ENCODE measurements at regions not wholly inside any gene's neighbourhood (a gene's known extent, or its start where the extent isn't known, plus 50 kb on each side); places are given as distances from the start of the nearest gene placed in this dataset.

- POLR2A ChIA-PET, result no interaction called here
- ATAC-seq (no peak), DNase-seq (ENCODE audit: low read depth, low spot score) (no peak)
- Histone ChIP-seq H3K79me2 (ENCODE audit: insufficient read depth, low read length) (no peaks in the 10 kb centered on the region), H2AFZ (ENCODE audit: low read depth, low read length, poor library complexity, severe bottlenecking) (no peak overlapping the region), H3K4me1 (ENCODE audit: control insufficient read depth in 1 of 2, insufficient read depth in 2 of 2, low read length in 2 of 2) (no peaks in the 10 kb centered on the region), H3K9me2 (ENCODE audit: insufficient read depth) (no peaks in the 10 kb centered on the region), H3K4me2 (ENCODE audit: low read length) (no peak overlapping the region), H3K4me3 (replicated peaks in 1 of 2; ENCODE audit: low read depth in 1 of 2, low read length in 2 of 2) (no peak overlapping the region), H4K20me1 (ENCODE audit: insufficient read depth) (no peaks in the 10 kb centered on the region), H3K27ac (ENCODE audit: low read depth, low read length) (no peak overlapping the region), H3K9me3 (ENCODE audit: control insufficient read depth in 1 of 2, insufficient read depth in 1 of 2, low read depth in 1 of 2, low read length in 2 of 2) (no peaks in the 10 kb centered on the region), H3K36me3 (ENCODE audit: control insufficient read depth in 1 of 2, insufficient read depth in 2 of 2, low read length in 2 of 2) (no peaks in the 10 kb centered on the region), H3K9ac (ENCODE audit: low read length) (no peak overlapping the region), H3K27me3 (ENCODE audit: insufficient read depth, low read length) (no peaks in the 10 kb centered on the region)
- CTCF ChIA-PET, result no interaction called here
- intact Hi-C loops (cut with micrococcal nuclease), result no loop called here
- RAD21 ChIA-PET (ENCODE audit: low non-redundant PET in 1 of 2, low total read pairs in 2 of 2, uncharacterized antibody in 2 of 2, unreplicated experiment in 2 of 2), result no interaction called here
- BruUV-seq (replicated peaks), result no TSS peak
- TF ChIP-seq REST (IDR thresholded peaks at IDR 0.05; ENCODE audit: low read depth), result no peak
- TF ChIP-seq EGR1 (IDR thresholded peaks at IDR 0.05; ENCODE audit: low read depth), result no peak
- no peak for TF ChIP-seq POLR2AphosphoS5 (IDR thresholded peaks at IDR 0.05; ENCODE audit: low read depth, low read length)
- no peak for TF ChIP-seq SIN3A (IDR thresholded peaks at IDR 0.05; ENCODE audit: low read depth)
- TF ChIP-seq TCF7L2 (IDR thresholded peaks at IDR 0.05; ENCODE audit: borderline replicate concordance, extremely low read depth, insufficient read depth, insufficient read length), result no peak
- no peak for TF ChIP-seq SP1 (IDR thresholded peaks at IDR 0.05; ENCODE audit: low read depth)
- TF ChIP-seq EZH2phosphoT487 (IDR thresholded peaks at IDR 0.05; ENCODE audit: borderline replicate concordance), result no peak
- no peak for TF ChIP-seq MAX (IDR thresholded peaks at IDR 0.05)
- TF ChIP-seq FOSL1 (IDR thresholded peaks at IDR 0.05; ENCODE audit: low read depth), result no peak
- no peak for TF ChIP-seq ZNF274 (IDR thresholded peaks at IDR 0.05; ENCODE audit: low read depth, low read length)
- no peak for TF ChIP-seq SRF (IDR thresholded peaks at IDR 0.05; ENCODE audit: low read depth)
- TF ChIP-seq POLR2A (IDR thresholded peaks at IDR 0.05; ENCODE audit: borderline replicate concordance, extremely low read depth, insufficient read depth, insufficient read length), result no peak
- no peak for TF ChIP-seq EZH2 (IDR thresholded peaks at IDR 0.05)
- no peak for TF ChIP-seq YY1 (IDR thresholded peaks at IDR 0.05; ENCODE audit: extremely low read depth, insufficient replicate concordance, low read depth, low read length)
- TF ChIP-seq ATF3 (IDR thresholded peaks at IDR 0.05), result no peak
- TF ChIP-seq JUND (IDR thresholded peaks at IDR 0.05), result no peak
- TF ChIP-seq CBX3 (IDR thresholded peaks at IDR 0.05; ENCODE audit: low read depth), result no peak
Observed at GRCh38 chr4:156568041-156568440, 403.6 kb downstream of the PDGFC start.

Measured in HCT116 (cell line).